ENCODE measurements at regions not wholly inside any gene's neighbourhood (a gene's known extent, or its start where the extent isn't known, plus 50 kb on each side); places are given as distances from the start of the nearest gene placed in this dataset.

GRCh38 chr5:92944337-92944736, 636.7 kb downstream of the NR2F1-AS1 start (continued):
- TF ChIP-seq ETS1 (IDR thresholded peaks at IDR 0.05), result no peak
- no peak for TF ChIP-seq CTCF (conservative IDR thresholded peaks at IDR 0.05; ENCODE audit: low read depth in 2 of 2)
- no peak for TF ChIP-seq REST (IDR thresholded peaks at IDR 0.05; ENCODE audit: unreplicated experiment)
- TF ChIP-seq EZH2phosphoT487 (IDR thresholded peaks at IDR 0.05; ENCODE audit: unreplicated experiment), result no peak

GRCh38 chr5:92942762-92943161, 638.3 kb downstream of the NR2F1-AS1 start:
- H4K20me1 ChIP-seq (replicated peaks; ENCODE audit: insufficient read depth), result no peaks in the 10 kb centered on the region
- no peaks in the 10 kb centered on the region for H3K27me3 ChIP-seq (ENCODE audit: insufficient read depth)
- no peaks in the 10 kb centered on the region for H3K4me1 ChIP-seq (ENCODE audit: insufficient read depth)
- DNase-seq (ENCODE audit: low spot score) (no peak), ATAC-seq (no peak)
- H3K79me2 ChIP-seq (replicated peaks; ENCODE audit: insufficient read depth), result no peaks in the 10 kb centered on the region
- H3K27ac ChIP-seq (ENCODE audit: low read depth), result no peak overlapping the region
- H3K9me2 ChIP-seq (ENCODE audit: insufficient read depth), result no peaks in the 10 kb centered on the region
- no peak overlapping the region for H2AFZ ChIP-seq
- Mint-ChIP-seq H3K27me3 (ENCODE audit: insufficient read depth, low read depth, poor library complexity) (no peaks in the 10 kb centered on the region), H3K9me3 (no peaks in the 10 kb centered on the region), H3K4me1 (peaks cover 9% of the 10 kb centered on the region; the same call in 2 of the 3 replicates), H3K27ac (no peak overlapping the region), H3K36me3 (ENCODE audit: low read depth) (no peaks in the 10 kb centered on the region), H3K4me3 (no peak overlapping the region)
- no peak overlapping the region for H3K4me3 ChIP-seq
- H3K36me3 ChIP-seq (ENCODE audit: insufficient read depth), result no peaks in the 10 kb centered on the region
- no peak overlapping the region for H3K4me2 ChIP-seq
- no peaks in the 10 kb centered on the region for H3F3A ChIP-seq (replicated peaks; ENCODE audit: low read depth)
- TF ChIP-seq CREB1 (CRISPR knock-in tag; IDR thresholded peaks at IDR 0.05; ENCODE audit: low read depth), result no peak
- no peak for TF ChIP-seq NANOG (IDR thresholded peaks at IDR 0.05; ENCODE audit: borderline replicate concordance)
- no peak for TF ChIP-seq REST (IDR thresholded peaks at IDR 0.05; ENCODE audit: unreplicated experiment)
- no peak for TF ChIP-seq CTCF (conservative IDR thresholded peaks at IDR 0.05; ENCODE audit: low read depth in 2 of 2)
- TF ChIP-seq EZH2phosphoT487 (IDR thresholded peaks at IDR 0.05; ENCODE audit: unreplicated experiment), result no peak
- no peak for TF ChIP-seq JUNB (IDR thresholded peaks at IDR 0.05; ENCODE audit: unreplicated experiment)
- no peak for TF ChIP-seq ETS1 (IDR thresholded peaks at IDR 0.05)
- no peak for TF ChIP-seq POLR2AphosphoS5 (IDR thresholded peaks at IDR 0.05; ENCODE audit: low read depth)
- no peak for TF ChIP-seq STAT1 (IDR thresholded peaks at IDR 0.05; ENCODE audit: unreplicated experiment)
- TF ChIP-seq ZNF114 (CRISPR knock-in tag; IDR thresholded peaks at IDR 0.05), result no peak
- no peak for TF ChIP-seq EZH2 (IDR thresholded peaks at IDR 0.05; ENCODE audit: low read depth, unreplicated experiment)
- TF ChIP-seq ZNF331 (CRISPR knock-in tag; IDR thresholded peaks at IDR 0.05; ENCODE audit: low read depth), result no peak

All from GM23338 (cell line).